SKM-1 treated with dmso at 0.1 percent for 144 hours (cell line): ENCODE measurements at regions not wholly inside any gene's neighbourhood (a gene's known extent, or its start where the extent isn't known, plus 50 kb on each side); places are given as distances from the start of the nearest gene placed in this dataset.
"Not testable (repeated sequence)": the region's sequence is repeated elsewhere in the genome, so short reads cannot be mapped to it uniquely, and the experiment has no call there.

ENCODE experiments used
- DNase-seq: peaks from one replicate; lab custom pipeline; 2025; ENCODE audit not compliant: unreplicated experiment; lab: John Stamatoyannopoulos, UW

GRCh38 chr2:3115301-3116042 is 262.1 kb downstream of the EIPR1 start:
- DNase-seq = no peak

GRCh38 chr2:3114406-3115185 is 263.0 kb downstream of the EIPR1 start:
- no peak for DNase-seq

GRCh38 chr2:3113769-3114168 is 263.8 kb downstream of the EIPR1 start:
- DNase-seq = no peak

- DNase-seq = no peak
These were observed 264.5 kb downstream of the EIPR1 start for GRCh38 chr2:3113122-3113521.

GRCh38 chr2:3112553-3112952 is 265.1 kb downstream of the EIPR1 start:
- DNase-seq = no peak

GRCh38 chr2:3112131-3112530 is 265.5 kb downstream of the EIPR1 start:
- DNase-seq = no peak

GRCh38 chr2:3110994-3111666 is 266.5 kb downstream of the EIPR1 start:
- DNase-seq = no peak

- DNase-seq = no peak
These were observed 267.1 kb downstream of the EIPR1 start for GRCh38 chr2:3110555-3110954.

GRCh38 chr2:3108710-3109702 is 268.6 kb downstream of the EIPR1 start:
- DNase-seq = no peak

- no peak for DNase-seq
These were observed 269.5 kb downstream of the EIPR1 start for GRCh38 chr2:3108105-3108504.

GRCh38 chr2:3107567-3107966 is 270.1 kb downstream of the EIPR1 start:
- DNase-seq = no peak

- DNase-seq = no peak
These were observed 271.6 kb downstream of the EIPR1 start for GRCh38 chr2:3105814-3106569.

- not testable (repeated sequence) for DNase-seq
These were observed 272.4 kb downstream of the EIPR1 start for GRCh38 chr2:3104958-3105813.

- no peak for DNase-seq
These were observed 273.4 kb downstream of the EIPR1 start for GRCh38 chr2:3104261-3104660.

GRCh38 chr2:3102922-3103569 is 274.6 kb downstream of the EIPR1 start:
- DNase-seq = no peak

- no peak for DNase-seq
These were observed 275.3 kb downstream of the EIPR1 start for GRCh38 chr2:3102081-3102921.
